ENCODE measurements at regions not wholly inside any gene's neighbourhood (a gene's known extent, or its start where the extent isn't known, plus 50 kb on each side); places are given as distances from the start of the nearest gene placed in this dataset.

GRCh38 chr17:77493901-77494663 lies 353.3 kb downstream of the SEC14L1 start:
- H3K9me3 ChIP-seq (replicated peaks): no peaks in the 10 kb centered on the region
- H3K4me3 ChIP-seq: no peak overlapping the region
- no peaks in the 10 kb centered on the region for H3K27me3 ChIP-seq (ENCODE audit: low read depth)
- peaks cover 33% of the 10 kb centered on the region for H3K4me1 ChIP-seq
- H3K36me3 ChIP-seq: peaks cover 51% of the 10 kb centered on the region
- intact Hi-C loops (cut with micrococcal nuclease): loop anchor here (5.0 kb wide), 1 partner anchor 62 kb away; no protein-coding TSS in a partner anchor
- no peak for TF ChIP-seq CTCF (IDR thresholded peaks at IDR 0.05; ENCODE audit: borderline replicate concordance)
- peak overlapping the region; percentile 21 for H3K27ac ChIP-seq (replicated peaks)
- no peak for DNase-seq

- Histone ChIP-seq H3K36me3 (peaks cover 53% of the 10 kb centered on the region), H3K4me3 (no peak overlapping the region), H3K4me1 (peaks cover 25% of the 10 kb centered on the region), H3K27ac (replicated peaks) (peak overlapping the region; percentile 21), H3K9me3 (replicated peaks) (no peaks in the 10 kb centered on the region), H3K27me3 (ENCODE audit: low read depth) (no peaks in the 10 kb centered on the region)
- peak; percentile 99 for TF ChIP-seq CTCF (IDR thresholded peaks at IDR 0.05; ENCODE audit: borderline replicate concordance)
- DNase-seq: peak; percentile 77
- intact Hi-C loops (cut with micrococcal nuclease): loop anchor here (5.0 kb wide), 2 partner anchors 63 to 163 kb away; no protein-coding TSS in a partner anchor
Measured at GRCh38 chr17:77494664-77495435, 354.1 kb downstream of the SEC14L1 start.

GRCh38 chr17:77495575-77495974 lies 354.8 kb downstream of the SEC14L1 start:
- Histone ChIP-seq H3K4me1 (peaks cover 18% of the 10 kb centered on the region), H3K4me3 (no peak overlapping the region), H3K27ac (replicated peaks) (no peak overlapping the region), H3K9me3 (replicated peaks) (no peaks in the 10 kb centered on the region), H3K27me3 (ENCODE audit: low read depth) (no peaks in the 10 kb centered on the region), H3K36me3 (peaks cover 51% of the 10 kb centered on the region)
- peak; percentile 2 for DNase-seq
- no peak for TF ChIP-seq CTCF (IDR thresholded peaks at IDR 0.05; ENCODE audit: borderline replicate concordance)
- intact Hi-C loops (cut with micrococcal nuclease): loop anchor here (5.0 kb wide), 1 partner anchor 163 kb away; no protein-coding TSS in a partner anchor

GRCh38 chr17:77496401-77496801 lies 355.6 kb downstream of the SEC14L1 start:
- no peak overlapping the region for H3K27ac ChIP-seq (replicated peaks)
- no peak for TF ChIP-seq CTCF (IDR thresholded peaks at IDR 0.05; ENCODE audit: borderline replicate concordance)
- peak; percentile 5 for DNase-seq
- H3K36me3 ChIP-seq: peaks cover 46% of the 10 kb centered on the region
- intact Hi-C loops (cut with micrococcal nuclease): loop anchor here (5.0 kb wide), 1 partner anchor 164 kb away; no protein-coding TSS in a partner anchor
- no peaks in the 10 kb centered on the region for H3K27me3 ChIP-seq (ENCODE audit: low read depth)
- H3K9me3 ChIP-seq (replicated peaks): no peaks in the 10 kb centered on the region
- H3K4me1 ChIP-seq: peaks cover 12% of the 10 kb centered on the region
- H3K4me3 ChIP-seq: no peak overlapping the region

GRCh38 chr17:77496831-77497577 lies 356.2 kb downstream of the SEC14L1 start:
- Histone ChIP-seq H3K9me3 (replicated peaks) (no peaks in the 10 kb centered on the region), H3K27me3 (ENCODE audit: low read depth) (no peaks in the 10 kb centered on the region), H3K4me1 (peaks cover 12% of the 10 kb centered on the region), H3K4me3 (no peak overlapping the region), H3K27ac (replicated peaks) (no peak overlapping the region), H3K36me3 (peaks cover 42% of the 10 kb centered on the region)
- peak; percentile 10 for DNase-seq
- intact Hi-C loops (cut with micrococcal nuclease): loop anchor here (5.0 kb wide), 1 partner anchor 165 kb away; no protein-coding TSS in a partner anchor
- TF ChIP-seq CTCF (IDR thresholded peaks at IDR 0.05; ENCODE audit: borderline replicate concordance): no peak

All from left ventricle myocardium inferior (tissue), 1 donor.